ENCODE measurements at regions not wholly inside any gene's neighbourhood (a gene's known extent, or its start where the extent isn't known, plus 50 kb on each side); places are given as distances from the start of the nearest gene placed in this dataset.

DNA sequence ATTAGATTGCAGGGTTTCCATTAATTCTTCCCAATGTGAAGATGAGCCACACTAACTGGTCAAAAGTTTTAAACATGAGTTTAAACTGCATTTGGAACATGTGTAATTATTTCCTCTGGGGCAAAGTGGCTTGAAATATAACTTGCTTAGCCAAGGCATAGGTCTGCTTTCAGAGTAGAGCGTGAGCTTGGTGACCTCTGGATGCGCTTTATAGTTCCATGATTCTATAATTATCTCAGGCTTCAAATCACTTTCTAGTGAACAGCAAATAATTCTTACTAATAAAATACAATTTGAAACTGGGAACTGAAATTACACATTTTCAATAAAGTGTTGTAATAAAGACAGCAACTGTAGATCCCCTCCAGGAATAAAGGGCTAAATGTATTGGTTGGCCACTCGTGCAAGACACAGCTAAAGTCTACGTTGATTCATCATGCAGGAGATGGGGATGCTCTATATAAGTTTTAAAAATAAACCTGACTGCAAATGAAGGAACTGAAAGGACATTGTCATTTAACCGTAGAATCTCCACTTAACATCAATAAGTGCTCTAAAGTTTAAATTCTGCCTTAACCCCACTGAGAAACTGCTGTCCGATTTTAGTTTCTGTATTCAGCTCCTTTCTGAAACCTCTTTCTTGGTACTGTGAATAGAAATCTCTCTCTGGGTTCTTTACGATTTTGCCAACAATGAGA is 460.0 kb downstream of the PSAT1 start:
- DNase-seq = no peak

DNA sequence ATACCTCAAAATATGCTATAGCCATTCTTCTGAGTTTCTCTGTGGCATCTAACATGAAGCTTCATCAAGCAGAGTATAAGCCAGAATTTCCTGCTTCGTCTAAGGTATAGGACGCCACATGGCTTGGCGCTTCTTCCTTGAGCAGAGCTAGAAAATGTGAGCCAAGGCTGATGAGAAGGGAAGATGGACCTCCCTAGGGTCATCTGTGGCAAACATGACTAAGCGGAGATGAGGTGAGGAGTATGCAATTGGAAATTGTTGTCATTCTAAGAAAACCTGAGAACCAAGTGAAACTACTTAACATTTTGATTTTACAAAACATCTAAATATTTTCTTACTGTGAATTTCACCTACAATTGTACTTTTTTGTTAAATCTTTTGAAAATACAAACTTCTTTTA is 466.5 kb downstream of the PSAT1 start:
- DNase-seq = no peak

DNA sequence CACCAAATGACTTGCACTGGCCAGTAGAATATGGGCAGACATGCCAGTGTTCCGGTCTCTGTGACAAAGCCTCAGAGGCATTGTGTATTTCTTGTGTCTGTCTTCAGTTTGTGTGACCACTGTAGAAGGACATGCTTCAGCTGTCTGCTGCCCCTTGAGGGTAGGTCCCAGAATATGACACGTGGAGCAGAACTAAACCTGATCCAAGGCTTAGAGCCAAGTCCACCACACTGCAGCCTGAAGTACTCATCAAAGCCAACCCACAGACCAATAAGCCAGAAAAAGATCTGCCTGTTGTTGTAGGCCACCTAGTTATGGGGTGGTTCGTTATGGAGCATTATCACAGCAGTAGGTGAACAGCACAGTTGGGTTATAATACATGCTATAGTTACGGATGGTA is 468.9 kb downstream of the PSAT1 start:
- no peak for DNase-seq

DNA sequence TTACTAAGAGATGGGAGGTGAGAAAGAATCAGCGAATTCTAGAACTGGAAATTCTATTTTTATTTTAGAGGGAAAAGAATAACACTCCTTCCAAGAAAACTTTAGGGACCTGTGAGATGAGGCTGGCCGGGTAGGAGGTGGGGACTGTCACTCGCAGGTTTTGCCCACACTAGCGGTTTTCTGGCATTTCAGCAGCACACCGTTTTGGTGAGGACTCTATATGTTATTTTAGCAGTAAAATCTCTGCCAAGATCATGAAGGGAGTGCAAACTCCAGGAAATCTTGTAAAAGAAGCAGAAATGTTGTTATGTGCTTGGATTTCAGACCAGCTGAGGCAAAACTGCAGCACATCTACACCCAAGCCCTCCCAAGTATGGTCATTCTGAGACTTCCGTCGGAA is 470.6 kb downstream of the PSAT1 start:
- DNase-seq = no peak

DNA sequence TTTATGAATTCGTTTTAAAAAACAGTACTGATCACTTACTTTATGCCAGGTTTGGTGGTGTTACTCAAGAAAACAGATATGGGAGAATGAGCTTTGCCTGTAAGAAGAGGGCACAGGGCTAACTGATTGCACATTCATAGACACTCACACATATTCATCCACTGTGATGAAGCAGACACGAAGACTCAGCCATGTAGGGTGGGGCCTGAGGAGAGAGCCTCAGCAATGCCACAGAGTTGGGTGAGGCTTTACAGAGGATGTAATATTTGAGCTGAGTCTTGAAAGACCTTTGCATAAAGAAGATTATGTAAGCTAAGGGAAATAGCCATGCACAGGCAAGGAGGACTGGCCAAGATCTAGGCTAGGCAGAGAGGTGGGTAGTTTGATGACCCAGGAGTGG is 472.8 kb downstream of the PSAT1 start:
- DNase-seq = no peak

DNA sequence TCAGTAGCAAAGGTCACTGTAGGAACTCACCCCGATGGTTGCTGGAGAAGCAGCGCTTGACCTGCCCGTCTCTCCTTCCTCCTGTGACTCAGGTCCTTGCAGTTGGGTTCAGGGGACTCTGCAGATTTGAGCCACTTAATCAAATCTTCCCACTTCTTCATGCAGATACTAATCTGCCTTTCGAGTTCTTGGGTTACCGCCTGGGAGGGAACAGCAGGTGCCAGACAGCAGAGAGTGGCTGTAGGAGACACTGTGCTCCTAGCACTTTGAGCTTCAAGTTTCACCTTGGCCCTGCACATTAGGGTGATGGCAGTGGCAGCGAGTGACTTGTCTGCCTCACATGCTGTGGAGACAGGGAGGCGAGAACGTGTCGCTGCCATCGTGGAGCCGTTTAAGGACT is 478.3 kb downstream of the PSAT1 start:
- DNase-seq = no peak

DNA sequence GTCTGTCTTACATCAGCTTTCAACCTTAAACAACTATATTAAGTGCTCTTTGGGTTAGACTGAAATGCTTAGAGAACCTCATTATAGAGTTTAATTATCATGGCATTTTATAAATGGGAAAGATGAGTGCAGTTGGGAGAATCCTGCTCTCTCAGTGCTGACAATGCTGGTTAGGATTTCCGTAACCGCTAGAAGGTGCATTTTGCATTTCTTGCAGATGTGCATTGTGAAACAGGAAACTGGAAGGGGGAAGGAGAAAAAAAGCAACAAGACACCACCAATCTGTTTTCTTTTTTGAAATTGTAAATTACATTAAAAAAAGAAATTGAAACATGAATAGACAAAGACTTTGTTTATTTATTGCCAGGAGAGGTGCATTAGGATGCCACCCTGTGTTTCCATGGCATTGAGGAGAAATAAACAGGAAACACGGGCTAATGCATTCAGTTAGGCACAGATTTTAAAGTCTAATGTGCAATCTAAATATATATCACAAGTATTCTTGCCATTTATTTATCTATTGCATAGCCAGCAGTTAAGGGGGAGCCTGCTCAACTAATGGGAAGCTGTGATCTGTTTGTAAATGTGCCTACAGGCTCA is 478.9 kb downstream of the PSAT1 start:
- no peak for DNase-seq

DNA sequence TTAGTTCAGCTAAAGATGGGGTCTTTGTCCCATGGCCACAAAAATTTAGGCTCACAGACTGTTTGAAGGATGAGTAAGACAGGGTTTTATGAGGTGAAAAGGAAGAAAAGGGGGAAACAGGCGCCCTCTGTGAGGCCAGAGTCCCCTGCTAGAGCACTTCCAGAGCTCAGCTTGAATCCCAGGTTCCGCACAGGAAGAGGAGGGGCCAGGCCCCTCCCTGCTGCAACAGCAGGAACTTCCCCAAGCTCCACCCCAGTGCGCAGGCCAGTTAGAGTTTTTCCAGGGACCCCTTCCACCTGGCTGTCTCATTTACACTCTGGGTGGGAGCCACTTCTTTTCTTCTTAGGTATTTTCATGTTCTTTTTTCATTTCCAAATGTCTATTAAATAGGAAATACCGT is 480.8 kb downstream of the PSAT1 start:
- DNase-seq = no peak

DNA sequence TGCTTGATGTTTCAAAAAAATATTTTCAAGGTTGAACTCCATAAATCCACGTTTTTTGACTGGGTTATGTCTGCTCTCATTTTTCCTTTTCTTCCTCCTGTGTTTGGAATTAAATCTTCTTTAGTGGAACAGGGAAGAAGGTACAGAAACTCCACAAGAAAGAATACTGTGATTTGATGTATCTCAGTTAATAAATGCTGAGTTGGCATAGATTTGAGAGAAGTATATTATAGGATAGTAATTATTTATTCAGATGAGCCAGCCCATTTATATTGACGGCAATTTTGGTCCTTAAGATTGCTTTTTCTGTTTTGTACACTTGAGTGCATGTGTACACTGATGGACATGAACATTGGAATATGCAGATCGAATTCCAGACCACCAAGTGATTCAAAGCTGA is 481.4 kb downstream of the PSAT1 start:
- no peak for DNase-seq

DNA sequence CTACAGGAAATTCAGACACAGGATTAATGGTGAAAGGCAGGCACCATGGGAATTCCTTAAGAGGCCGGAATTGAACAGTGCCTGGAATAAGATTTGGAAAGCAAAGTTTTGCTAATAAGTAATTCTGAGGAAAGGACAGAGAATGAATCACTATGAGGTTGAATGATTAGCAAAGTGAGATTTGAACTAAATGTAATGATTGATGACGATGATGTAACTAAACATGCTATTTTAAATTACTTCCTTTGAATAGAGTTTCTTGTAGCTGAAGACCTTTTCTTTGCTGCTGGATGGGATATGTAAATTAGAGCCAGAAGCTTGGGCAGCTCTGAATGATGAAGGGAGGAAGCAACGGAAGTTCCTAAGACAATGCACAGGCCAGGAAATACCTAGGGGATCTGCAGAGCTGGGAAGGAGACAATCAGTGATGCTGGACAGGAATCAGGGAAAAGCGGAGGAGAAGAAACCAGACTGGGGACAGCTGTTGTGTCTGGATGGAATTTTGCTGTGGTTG is 482.0 kb downstream of the PSAT1 start:
- no peak for DNase-seq

DNA sequence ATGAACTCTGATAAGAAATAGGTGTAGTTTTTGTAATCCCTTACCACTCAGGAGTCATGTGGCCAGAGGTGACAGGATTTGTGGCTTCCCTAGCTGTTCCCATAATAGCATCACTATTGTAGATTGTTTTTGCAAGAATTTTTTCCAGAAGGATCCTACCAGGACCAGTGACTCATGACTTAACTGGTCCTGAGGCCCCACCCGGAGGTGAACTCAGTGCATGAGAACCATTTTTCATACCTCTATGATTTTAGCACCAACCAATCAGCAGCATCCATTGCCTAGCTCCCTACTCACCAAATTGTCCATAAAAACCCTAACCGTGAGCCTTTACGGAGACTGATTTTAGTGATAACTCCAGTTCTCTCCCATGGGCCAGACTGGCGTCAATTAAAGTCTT is 484.8 kb downstream of the PSAT1 start:
- DNase-seq = no peak

DNA sequence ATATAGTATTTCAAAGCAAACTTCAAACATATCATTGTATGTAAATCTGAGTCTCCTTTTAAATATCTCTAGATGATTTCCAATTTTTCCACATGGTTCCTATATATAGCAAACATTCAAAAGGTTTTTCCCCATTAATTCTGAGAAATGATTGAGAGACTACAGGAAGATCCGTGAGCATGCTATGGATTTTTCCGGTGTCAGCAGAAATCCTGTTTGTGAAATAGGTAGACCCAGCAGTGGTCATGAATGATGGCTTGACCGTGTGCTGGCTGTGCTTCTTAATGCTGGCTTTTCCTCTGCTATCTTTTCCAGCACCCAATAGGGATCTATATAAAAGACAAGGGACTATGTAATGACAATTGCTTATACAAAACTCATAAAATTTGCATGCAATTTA is 485.3 kb downstream of the PSAT1 start:
- no peak for DNase-seq

DNA sequence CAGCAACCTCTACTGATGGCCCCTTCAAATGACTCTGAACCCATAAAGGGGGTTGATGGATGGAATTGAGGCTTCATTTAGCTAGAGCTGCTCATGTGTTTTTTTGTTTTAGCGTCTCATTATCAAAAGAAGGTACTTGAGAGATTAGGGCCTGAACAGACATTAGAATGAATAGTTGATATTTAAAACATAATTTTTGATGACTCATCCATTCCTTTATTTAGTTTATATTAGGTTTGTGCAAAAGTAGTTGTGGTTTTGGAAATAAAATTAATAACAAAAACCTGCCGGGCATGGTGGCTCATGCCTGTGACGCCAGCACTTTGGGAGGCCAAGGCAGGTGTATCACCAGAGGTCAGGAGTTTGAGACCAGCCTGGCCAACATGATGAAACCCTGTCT is 485.9 kb downstream of the PSAT1 start:
- no peak for DNase-seq

DNA sequence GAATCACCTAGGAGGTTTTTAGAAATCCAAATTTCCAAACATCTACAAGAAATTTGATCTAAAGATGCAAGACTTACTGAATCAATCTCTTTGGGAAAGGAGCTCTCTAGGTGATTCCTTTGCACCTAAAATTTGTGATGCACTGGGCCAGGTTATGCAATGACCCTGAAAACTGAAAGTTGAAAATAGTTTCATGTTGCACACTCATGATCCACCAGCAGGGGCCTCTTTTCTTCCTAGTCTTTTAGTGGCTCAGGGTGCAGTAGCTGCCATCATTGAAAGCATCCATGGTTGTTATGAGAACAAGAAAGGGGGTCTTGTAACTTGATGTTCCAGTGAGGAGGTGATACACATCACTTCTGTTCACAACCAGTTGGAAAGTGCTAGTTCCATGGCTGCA is 486.8 kb downstream of the PSAT1 start:
- DNase-seq = no peak

DNA sequence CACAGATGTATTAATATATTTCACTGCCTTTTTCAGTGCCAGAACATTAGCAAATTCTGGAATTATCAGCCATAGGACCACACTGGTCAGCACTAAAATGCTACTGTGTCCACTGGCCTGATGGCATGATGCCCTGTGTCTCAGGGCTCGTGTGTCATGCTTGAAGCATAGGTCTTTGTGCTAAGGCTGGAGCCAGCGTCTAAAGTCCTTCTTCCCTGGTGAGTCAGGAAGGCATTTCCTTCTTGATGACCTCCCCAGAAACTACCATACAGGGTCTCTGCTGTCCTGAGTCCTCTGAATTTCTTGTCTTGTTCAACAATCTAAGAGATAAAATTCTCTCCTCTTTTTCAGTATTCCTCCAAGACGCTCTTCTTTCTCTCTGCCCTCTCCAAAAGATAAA is 489.9 kb downstream of the PSAT1 start:
- no peak for DNase-seq

DNA sequence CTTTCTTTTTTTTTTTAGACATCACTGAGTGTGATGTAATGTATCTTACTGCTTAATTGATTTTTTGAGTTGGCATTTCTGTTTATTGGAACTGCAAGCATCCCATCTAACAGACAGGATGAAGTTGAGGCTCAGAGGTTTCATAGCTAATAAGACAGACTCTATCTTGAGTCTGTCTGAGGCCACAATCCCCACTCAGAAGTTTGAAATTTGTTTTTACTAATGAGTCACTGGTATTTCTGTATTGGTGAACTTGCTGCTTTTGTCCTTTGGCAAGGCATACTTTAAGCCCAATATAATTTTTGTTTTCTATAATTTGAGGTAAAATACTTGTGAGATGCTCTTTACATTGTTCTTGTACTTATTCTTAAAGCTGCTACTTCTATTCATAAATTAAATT is 491.2 kb downstream of the PSAT1 start:
- DNase-seq = no peak

DNA sequence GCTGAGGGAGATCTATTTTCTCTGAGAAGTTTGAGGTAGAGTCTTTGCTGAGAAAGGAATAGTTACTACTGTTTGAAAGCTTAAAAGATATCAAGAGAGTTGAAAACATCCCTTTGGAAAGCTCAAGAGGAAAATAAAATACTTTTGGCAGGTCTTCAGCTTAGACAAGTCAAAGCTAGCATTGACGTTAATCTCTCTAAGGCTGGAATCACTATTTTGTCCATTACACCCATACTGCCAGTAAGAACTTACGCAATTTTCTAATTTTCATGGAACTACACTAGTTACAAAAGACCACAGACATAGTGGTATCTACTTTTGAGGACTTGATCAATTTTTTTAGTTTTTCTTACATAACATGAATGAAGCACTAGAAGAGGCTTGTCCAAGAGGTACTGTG is 494.9 kb downstream of the PSAT1 start:
- no peak for DNase-seq

DNA sequence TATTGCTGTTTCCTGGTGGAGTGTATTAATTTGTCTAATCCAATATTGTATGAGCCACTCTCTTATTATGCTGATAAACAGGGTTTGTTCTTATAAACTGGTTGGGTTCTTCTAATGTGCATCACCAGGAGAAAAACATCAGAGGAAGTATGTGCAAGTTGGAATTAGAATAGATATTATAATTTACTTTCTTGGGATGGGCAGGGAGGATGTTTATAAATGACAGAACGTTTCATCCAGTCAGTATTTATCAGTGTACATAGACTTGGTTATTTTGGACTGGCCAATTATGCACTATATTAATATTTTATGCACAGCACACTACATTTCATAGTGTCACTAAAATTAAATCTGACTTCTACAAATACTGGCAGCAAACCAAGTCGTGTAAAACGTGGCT is 495.8 kb downstream of the PSAT1 start:
- no peak for DNase-seq

DNA sequence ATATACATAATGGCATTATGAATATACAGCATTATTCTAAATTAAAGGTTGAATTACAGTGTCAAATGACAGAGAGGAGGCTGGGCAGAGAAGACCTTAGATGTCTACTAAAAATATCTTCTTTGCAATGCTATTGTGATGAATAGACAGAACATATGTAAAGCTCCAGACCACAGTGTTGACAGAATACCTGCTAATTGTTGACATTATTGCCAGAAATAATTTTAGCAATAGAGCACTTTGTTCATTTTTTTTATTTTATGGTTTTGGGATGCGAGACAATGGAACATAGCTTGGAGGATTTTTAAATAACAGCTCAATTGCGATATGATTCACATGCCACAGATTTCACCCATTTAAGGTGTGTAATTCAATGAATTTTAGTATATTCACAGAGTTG is 508.8 kb downstream of the PSAT1 start:
- DNase-seq = no peak

DNA sequence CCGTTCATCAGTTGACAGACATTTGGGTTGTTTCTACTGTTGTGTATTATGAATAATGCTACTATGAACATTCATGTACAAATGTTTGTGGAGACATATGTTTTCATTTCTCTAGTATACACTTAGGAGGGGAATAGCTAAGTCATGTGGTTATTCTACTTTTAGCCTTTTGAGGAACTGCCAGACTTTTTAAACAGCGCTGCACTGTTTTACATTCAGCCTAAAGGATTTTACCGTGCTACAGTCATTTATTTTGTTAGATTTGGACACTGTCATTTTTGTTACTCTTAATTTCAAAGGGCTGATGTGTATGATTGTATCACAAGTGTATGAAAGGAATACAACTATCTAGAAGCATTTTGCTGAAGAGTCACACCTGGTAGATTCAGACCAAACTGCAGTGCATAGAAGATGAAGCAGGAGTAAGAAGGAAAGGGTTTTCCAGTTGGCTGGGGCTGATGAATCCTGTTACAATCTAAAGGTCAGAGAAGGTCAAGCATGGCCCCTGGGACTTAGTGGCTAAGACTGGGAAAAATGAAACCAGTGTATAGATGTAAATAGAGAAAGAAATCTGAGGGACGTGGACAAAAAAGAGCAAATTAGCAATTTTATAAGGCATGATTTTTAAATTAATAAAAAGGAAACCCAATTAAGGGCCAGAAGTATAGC is 509.7 kb downstream of the PSAT1 start:
- DNase-seq = no peak

DNA sequence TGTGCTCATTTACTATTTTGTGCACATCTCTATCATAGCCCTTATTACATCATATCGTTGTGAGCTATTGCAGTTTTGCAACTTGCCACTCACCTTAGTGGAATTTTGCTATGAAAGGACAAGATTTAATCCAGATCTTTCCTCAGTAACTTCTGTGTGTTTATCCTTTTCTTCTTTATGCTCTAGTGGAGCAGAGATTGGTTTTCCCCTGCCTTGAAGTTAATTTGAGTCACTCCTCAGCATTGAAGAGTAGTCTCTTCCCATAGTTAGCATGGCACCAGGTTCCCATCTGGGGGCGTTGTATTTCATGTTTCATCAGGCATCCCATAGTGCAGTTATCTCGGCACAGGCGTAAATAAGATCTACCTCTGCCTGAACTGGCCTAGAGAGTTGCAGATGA is 510.4 kb downstream of the PSAT1 start:
- DNase-seq = no peak

DNA sequence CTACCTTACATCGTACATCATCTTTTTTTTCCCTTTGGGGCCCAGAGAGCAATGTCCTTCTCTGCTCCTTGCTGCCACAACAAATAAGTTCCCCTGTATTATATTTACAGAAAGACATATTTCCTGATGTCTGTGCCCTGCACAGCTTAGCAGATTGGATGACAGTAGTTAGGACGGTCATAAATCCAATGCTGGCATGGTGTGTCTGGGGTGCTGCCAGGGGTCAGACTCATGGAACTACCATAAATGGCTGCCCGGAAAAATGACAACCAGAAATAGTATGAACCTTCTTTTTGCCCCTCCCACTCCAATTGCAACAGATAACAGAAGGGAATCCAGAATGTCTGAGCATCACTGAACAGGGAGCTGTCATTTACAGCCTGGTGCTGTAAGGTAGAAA is 511.1 kb downstream of the PSAT1 start:
- DNase-seq = no peak

DNA sequence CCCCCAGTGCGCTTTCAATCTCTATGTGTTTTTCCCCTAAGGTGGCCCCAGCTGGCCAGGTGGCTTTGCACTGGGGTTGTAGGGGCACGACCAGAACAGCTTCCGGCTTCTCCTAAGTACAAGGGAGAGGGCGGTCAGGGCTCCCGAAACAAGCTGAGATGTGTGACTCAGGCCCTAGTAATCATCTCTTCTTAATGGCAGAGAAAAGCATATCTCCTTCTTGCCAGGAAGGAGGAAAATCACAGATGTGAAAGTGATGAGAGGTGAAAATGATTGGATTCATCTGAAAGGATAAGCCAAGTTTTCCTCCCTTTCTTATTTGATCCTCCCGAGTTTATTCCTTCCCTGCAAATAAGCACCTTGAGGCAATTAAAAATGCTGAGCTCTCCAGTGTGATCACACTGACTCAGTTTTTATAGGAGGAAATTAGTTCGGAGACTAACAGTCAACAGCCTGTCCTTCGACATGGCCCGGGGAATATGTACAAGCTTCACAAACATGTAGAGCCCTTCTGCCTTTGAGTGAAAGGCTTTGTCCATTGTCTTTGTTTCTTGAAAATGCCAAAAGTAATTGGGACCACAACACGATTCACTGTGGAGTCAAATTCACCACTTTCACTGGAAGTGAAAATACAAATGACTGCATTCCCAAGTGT is 514.8 kb downstream of the PSAT1 start:
- DNase-seq = no peak

DNA sequence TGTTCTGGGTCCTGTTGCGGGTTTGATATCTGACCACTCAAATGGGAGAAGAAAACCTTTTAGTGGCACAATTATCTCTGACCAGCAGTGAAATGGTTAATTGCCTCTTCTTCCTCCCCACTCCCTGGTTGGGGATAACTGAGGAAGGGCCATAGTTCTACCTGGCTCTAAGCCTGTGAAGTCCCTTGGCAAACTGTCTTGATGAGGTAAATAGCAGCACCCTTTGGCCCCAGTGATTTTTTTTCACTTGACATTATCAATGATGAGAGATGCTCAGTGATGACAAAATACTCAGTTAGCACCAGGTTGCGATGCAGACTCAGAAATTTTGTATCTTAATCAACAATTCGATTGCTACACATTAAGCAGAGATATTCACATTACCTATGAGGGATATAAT is 515.7 kb downstream of the PSAT1 start:
- DNase-seq = no peak
